Calu3 (cell line): ENCODE measurements at regions not wholly inside any gene's neighbourhood (a gene's known extent, or its start where the extent isn't known, plus 50 kb on each side); places are given as distances from the start of the nearest gene placed in this dataset.

Experiments
- BruUV-seq: library from RNA; stranded (reverse); fragments of 400-500 nt; replicated peaks from 2 replicates; lab custom pipeline; 2021; lab: Mats Ljungman, UMichigan
- CTCF ChIA-PET: fragments of 300-600 bp; sonication (Branson Sonifier 250); formaldehyde crosslinking; loops from one replicate; lab custom pipeline; 2022; ENCODE audit warnings: antibody characterized with exemption; lab: Charles Lee
- DNase-seq: peaks from one replicate; pipeline ENCODE4 v3.0.0; 2022
- H3K27ac Mint-ChIP-seq: one replicate; pipeline ENCODE4 v1.8.0; 2022; ENCODE audit warnings: mixed read lengths; ENCODE audit not compliant: unreplicated experiment
- H3K27me3 Mint-ChIP-seq: one replicate; pipeline ENCODE4 v1.8.0; 2022; ENCODE audit warnings: mixed read lengths; ENCODE audit not compliant: unreplicated experiment
- H3K36me3 Mint-ChIP-seq: one replicate; pipeline ENCODE4 v1.8.0; 2022; ENCODE audit warnings: mild to moderate bottlenecking, moderate library complexity, mixed read lengths; ENCODE audit not compliant: insufficient read depth, unreplicated experiment
- H3K4me1 Mint-ChIP-seq: one replicate; pipeline ENCODE4 v1.8.0; 2022; ENCODE audit warnings: mild to moderate bottlenecking, low read depth, mixed read lengths; ENCODE audit not compliant: unreplicated experiment
- H3K4me3 Mint-ChIP-seq: one replicate; pipeline ENCODE4 v1.8.0; 2022; ENCODE audit warnings: mild to moderate bottlenecking, low read depth, moderate library complexity, mixed read lengths; ENCODE audit not compliant: unreplicated experiment
- H3K9me3 Mint-ChIP-seq: one replicate; pipeline ENCODE4 v1.8.0; 2022; ENCODE audit warnings: low read depth, mixed read lengths; ENCODE audit not compliant: unreplicated experiment
- intact Hi-C: fragments of 100-400 bp; cut with micrococcal nuclease; formaldehyde crosslinking; loops from one replicate; pipeline ENCODE4 v1.10.0; 2022; ENCODE audit not compliant: unreplicated experiment
- TF ChIP-seq, protein P1 (sequence below): fragments of 200-600 bp; IDR thresholded peaks from one replicate; pipeline ENCODE4 v1.8.0; 2022; ENCODE audit warnings: antibody characterized with exemption; ENCODE audit not compliant: unreplicated experiment

DNA sequence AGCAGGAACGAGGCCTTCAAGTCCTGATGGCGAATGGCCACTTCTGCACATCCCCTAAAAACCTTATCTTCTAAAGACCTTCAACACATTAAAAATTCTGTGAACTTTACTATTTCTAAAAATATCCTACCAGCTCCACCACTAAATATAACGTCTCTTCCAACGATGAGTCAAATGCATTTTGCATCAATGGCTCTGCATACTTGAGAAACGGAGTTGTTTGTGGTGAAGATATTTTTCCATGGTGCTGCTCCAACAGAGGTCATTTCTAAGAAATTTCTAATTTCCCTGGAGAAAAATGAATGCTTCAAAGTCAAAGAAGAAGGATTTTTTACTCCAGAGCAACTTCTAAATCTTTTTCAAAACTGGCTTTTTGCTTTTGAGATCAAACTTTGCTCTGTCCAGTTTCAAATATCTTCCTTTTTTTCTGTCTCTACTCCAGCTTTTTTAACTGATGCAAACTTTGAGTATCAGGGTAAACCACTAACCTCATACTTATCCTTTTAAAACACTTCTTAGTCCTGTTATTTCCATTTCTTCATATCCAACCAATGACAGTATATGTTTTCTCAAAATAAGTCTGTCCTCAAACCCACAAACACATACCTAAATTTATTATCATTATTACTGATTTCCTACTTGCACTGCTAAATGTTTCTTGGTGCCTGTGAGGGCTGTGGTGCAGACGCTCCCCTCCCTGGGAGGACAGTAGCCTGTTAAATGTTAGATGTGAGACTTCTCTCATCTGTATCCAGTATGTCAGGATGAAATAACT is 258.1 kb downstream of the KLF6 start:
- Mint-ChIP-seq H3K4me3 (no peak overlapping the region), H3K4me1 (peaks cover 17% of the 10 kb centered on the region), H3K36me3 (no peaks in the 10 kb centered on the region), H3K27me3 (no peaks in the 10 kb centered on the region), H3K9me3 (peaks cover 5% of the 10 kb centered on the region), H3K27ac (no peak overlapping the region)
- TF ChIP-seq, protein P1, sequence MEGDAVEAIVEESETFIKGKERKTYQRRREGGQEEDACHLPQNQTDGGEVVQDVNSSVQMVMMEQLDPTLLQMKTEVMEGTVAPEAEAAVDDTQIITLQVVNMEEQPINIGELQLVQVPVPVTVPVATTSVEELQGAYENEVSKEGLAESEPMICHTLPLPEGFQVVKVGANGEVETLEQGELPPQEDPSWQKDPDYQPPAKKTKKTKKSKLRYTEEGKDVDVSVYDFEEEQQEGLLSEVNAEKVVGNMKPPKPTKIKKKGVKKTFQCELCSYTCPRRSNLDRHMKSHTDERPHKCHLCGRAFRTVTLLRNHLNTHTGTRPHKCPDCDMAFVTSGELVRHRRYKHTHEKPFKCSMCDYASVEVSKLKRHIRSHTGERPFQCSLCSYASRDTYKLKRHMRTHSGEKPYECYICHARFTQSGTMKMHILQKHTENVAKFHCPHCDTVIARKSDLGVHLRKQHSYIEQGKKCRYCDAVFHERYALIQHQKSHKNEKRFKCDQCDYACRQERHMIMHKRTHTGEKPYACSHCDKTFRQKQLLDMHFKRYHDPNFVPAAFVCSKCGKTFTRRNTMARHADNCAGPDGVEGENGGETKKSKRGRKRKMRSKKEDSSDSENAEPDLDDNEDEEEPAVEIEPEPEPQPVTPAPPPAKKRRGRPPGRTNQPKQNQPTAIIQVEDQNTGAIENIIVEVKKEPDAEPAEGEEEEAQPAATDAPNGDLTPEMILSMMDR = no peak
- DNase-seq = no peak
- no TSS peak for BruUV-seq
- intact Hi-C loops = loop anchor here (10.0 kb wide), 1 partner anchor 52 kb away; no protein-coding TSS in a partner anchor
- CTCF ChIA-PET = no interaction called here

- Mint-ChIP-seq H3K36me3 (no peaks in the 10 kb centered on the region), H3K9me3 (peaks cover 5% of the 10 kb centered on the region), H3K27me3 (no peaks in the 10 kb centered on the region), H3K27ac (peak overlapping the region; percentile 41), H3K4me3 (no peak overlapping the region), H3K4me1 (peaks cover 17% of the 10 kb centered on the region)
- peak; percentile 54 for DNase-seq
- intact Hi-C loops = loop anchor here (10.0 kb wide), 1 partner anchor 51 kb away; no protein-coding TSS in a partner anchor
- TF ChIP-seq, protein P1 = no peak
- BruUV-seq = no TSS peak
- CTCF ChIA-PET = interaction anchor here (0.6 kb wide), 1 partner anchor 198 kb away, joined by 6 read pairs; no protein-coding TSS in a partner anchor
Observed at GRCh38 chr10:3525832-3526449, 259.1 kb downstream of the KLF6 start.

DNA sequence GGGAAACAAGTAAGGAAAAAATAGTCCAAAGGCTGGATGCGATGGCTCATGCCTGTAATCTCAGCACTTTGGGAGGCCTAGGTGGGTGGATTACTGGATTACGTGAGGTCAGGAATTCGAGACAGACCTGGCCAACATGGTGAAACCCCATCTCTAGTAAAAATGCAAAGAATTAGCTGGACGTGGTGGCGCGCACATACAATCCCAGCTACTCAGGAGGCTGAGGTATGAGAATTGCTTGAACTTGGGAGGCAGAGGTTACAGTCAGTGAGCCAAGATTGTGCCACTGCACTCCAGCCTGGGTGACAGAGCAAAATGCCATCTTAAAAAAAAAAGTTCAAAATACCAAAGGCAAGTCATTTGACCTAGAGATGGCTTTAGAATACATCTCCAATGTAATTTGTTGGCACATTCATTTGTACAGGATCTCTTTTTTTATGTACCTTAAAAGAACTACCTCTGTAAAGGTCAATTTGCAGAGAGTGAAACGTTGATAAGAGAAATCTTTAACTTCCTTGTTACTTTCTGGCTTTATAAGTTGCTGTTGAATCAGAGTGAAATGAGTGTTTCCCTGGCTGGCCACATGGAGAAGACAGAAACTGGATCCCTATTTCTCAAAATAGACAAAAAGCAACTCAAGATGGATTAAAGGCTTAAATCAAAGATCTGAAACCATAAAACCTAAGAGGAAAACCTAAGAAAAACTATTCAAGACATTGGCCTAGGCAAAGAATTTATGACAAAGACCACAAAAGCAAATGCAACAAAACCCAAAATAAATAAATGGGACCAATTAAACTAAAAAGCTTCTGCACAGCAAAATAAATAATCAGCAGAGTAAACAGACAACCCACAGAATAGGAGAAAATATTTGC is 260.7 kb downstream of the KLF6 start:
- Mint-ChIP-seq H3K36me3 (no peaks in the 10 kb centered on the region), H3K4me1 (peaks cover 17% of the 10 kb centered on the region), H3K9me3 (peaks cover 5% of the 10 kb centered on the region), H3K4me3 (no peak overlapping the region), H3K27ac (peak overlapping the region; percentile 14), H3K27me3 (no peaks in the 10 kb centered on the region)
- intact Hi-C loops = loop anchor here (10.0 kb wide), 1 partner anchor 50 kb away; no protein-coding TSS in a partner anchor
- TF ChIP-seq, protein P1 = no peak
- CTCF ChIA-PET = no interaction called here
- no TSS peak for BruUV-seq
- DNase-seq = no peak
